Thyroid gland (tissue), 4 donors: ENCODE measurements at regions not wholly inside any gene's neighbourhood (a gene's known extent, or its start where the extent isn't known, plus 50 kb on each side); places are given as distances from the start of the nearest gene placed in this dataset.

ENCODE experiments used
- DNase-seq, 2 donors: peaks; one replicate each; pipeline ENCODE4 v3.0.0-alpha.2; 2019
- H3K27ac ChIP-seq, 3 donors: fragments of 200-600 bp; sonication (generic); 1 replicate in 2 of 3; 2 replicates in 1 of 3; pipeline ENCODE4 v1.5.1; 2016 to 2019; ENCODE audit warnings: mild to moderate bottlenecking in 1 of 3, moderate library complexity in 1 of 3
- H3K27me3 ChIP-seq: fragments of 200-600 bp; sonication (generic); one replicate; pipeline ENCODE4 v1.5.1; 2019
- H3K36me3 ChIP-seq, 2 donors: fragments of 200-600 bp; sonication (generic); one replicate each; pipeline ENCODE4 v1.5.1; 2016 to 2019
- H3K4me1 ChIP-seq, 2 donors: fragments of 200-600 bp; sonication (generic); one replicate each; pipeline ENCODE4 v1.5.1; 2017 to 2019
- H3K4me3 ChIP-seq, 3 donors: fragments of 200-600 bp; sonication (generic); replicated peaks in 1 of 3; 1 replicate in 2 of 3; 2 replicates in 1 of 3; pipeline ENCODE4 v1.5.1; 2016; ENCODE audit warnings: mild to moderate bottlenecking in 1 of 3
- H3K9me3 ChIP-seq: fragments of 200-600 bp; sonication (generic); one replicate; pipeline ENCODE4 v1.5.1; 2017
- CTCF ChIP-seq, 6 experiments: fragments of 200-600 bp in 3 of 6; fragments of 450-650 bp in 3 of 6; sonication (generic) in 3 of 6; IDR thresholded peaks; one replicate each; pipeline ENCODE4 v1.5.1; 2016 to 2019; ENCODE audit warnings: antibody characterized with exemption in 6 of 6, mild to moderate bottlenecking in 2 of 6, inconsistent platforms in 1 of 6, moderate library complexity in 1 of 6
- POLR2A ChIP-seq, 2 donors: fragments of 450-650 bp; IDR thresholded peaks; one replicate each; pipeline ENCODE4 v1.6.1; 2017; ENCODE audit warnings: antibody characterized with exemption in 2 of 2, mild to moderate bottlenecking in 2 of 2, moderate library complexity in 1 of 2
- WGBS, 2 donors: methylation state at CpG; one replicate each; pipeline ENCODE4 v1.1.5; 2017; 5-methylcytosine and 5-hydroxymethylcytosine counted together
- intact Hi-C: fragments of 100-400 bp; cut with DNase I; formaldehyde crosslinking; loops from one replicate; pipeline ENCODE4 v1.15.1; 2023

- TF ChIP-seq POLR2A (IDR thresholded peaks at IDR 0.05) (no peak), CTCF (IDR thresholded peaks at IDR 0.05) (no peak)
- Histone ChIP-seq H3K36me3 (no peaks in the 10 kb centered on the region), H3K27me3 (no peaks in the 10 kb centered on the region), H3K4me1 (peaks cover 0 to 4% of the 10 kb centered on the region in 2 donors), H3K4me3 (no peak overlapping the region), H3K9me3 (no peaks in the 10 kb centered on the region), H3K27ac (no peak overlapping the region)
- peak; percentile 7 to 25 for DNase-seq
- intact Hi-C loops = no loop called here
- 86 to 92% methylated on average over 6 of the region's 6 CpGs for WGBS, 2 donors
These were observed 220.1 kb upstream of the DTNBP1 start for GRCh38 chr6:15882915-15883314.

GRCh38 chr6:15882345-15882744, 219.5 kb upstream of the DTNBP1 start:
- Histone ChIP-seq H3K36me3 (no peaks in the 10 kb centered on the region), H3K9me3 (no peaks in the 10 kb centered on the region), H3K27ac (no peak overlapping the region), H3K4me3 (no peak overlapping the region), H3K27me3 (no peaks in the 10 kb centered on the region), H3K4me1 (peaks cover 0 to 4% of the 10 kb centered on the region in 2 donors)
- 84 to 85% methylated on average over 4 of the region's 4 CpGs for WGBS, 2 donors
- TF ChIP-seq POLR2A (IDR thresholded peaks at IDR 0.05) = no peak
- intact Hi-C loops = no loop called here
- DNase-seq = no peak

- intact Hi-C loops = no loop called here
- Histone ChIP-seq H3K9me3 (no peaks in the 10 kb centered on the region), H3K4me1 (peaks cover 0 to 4% of the 10 kb centered on the region in 2 donors), H3K36me3 (no peaks in the 10 kb centered on the region), H3K27me3 (no peaks in the 10 kb centered on the region), H3K4me3 (no peak overlapping the region), H3K27ac (no peak overlapping the region)
- TF ChIP-seq POLR2A (IDR thresholded peaks at IDR 0.05) = no peak
- TF ChIP-seq CTCF (IDR thresholded peaks at IDR 0.05) = no peak
- DNase-seq = peak in 1 of 2 donors; percentile 5
- 80 to 89% methylated on average over 3 of the region's 3 CpGs for WGBS, 2 donors
These were observed 218.3 kb upstream of the DTNBP1 start for GRCh38 chr6:15881150-15881549.

- H3K27ac ChIP-seq = no peak overlapping the region
- no peaks in the 10 kb centered on the region for H3K36me3 ChIP-seq
- TF ChIP-seq CTCF (IDR thresholded peaks at IDR 0.05) (no peak), POLR2A (IDR thresholded peaks at IDR 0.05) (no peak)
- 90 to 91% methylated on average over 4 of the region's 4 CpGs for WGBS, 2 donors
- H3K27me3 ChIP-seq = no peaks in the 10 kb centered on the region
- peaks cover 0 to 4% of the 10 kb centered on the region in 2 donors for H3K4me1 ChIP-seq
- intact Hi-C loops = no loop called here
- H3K4me3 ChIP-seq = no peak overlapping the region
- no peak for DNase-seq
- H3K9me3 ChIP-seq = no peaks in the 10 kb centered on the region
These were observed 217.6 kb upstream of the DTNBP1 start for GRCh38 chr6:15880262-15880973.

- no peaks in the 10 kb centered on the region for H3K36me3 ChIP-seq
- 47 to 49% methylated on average over 12 of the region's 12 CpGs for WGBS, 2 donors
- TF ChIP-seq POLR2A (IDR thresholded peaks at IDR 0.05) (no peak), CTCF (IDR thresholded peaks at IDR 0.05) (no peak)
- intact Hi-C loops = no loop called here
- no peak overlapping the region for H3K4me3 ChIP-seq
- H3K27me3 ChIP-seq = no peaks in the 10 kb centered on the region
- peaks cover 0 to 4% of the 10 kb centered on the region in 2 donors for H3K4me1 ChIP-seq
- peak; percentile 36 to 38 for DNase-seq
- no peaks in the 10 kb centered on the region for H3K9me3 ChIP-seq
- H3K27ac ChIP-seq = peak overlapping the region in 1 of 3 donors; percentile 43
These were observed 216.8 kb upstream of the DTNBP1 start for GRCh38 chr6:15879371-15880261.
